Fibroblast of the aortic adventitia (primary cell): ENCODE measurements at regions not wholly inside any gene's neighbourhood (a gene's known extent, or its start where the extent isn't known, plus 50 kb on each side); places are given as distances from the start of the nearest gene placed in this dataset.

Source experiments
- DNase-seq: peaks from one replicate; pipeline ENCODE4 v3.0.0-alpha.2; 2010; ENCODE audit warnings: low read depth
- H3K4me3 ChIP-seq: 2 replicates; pipeline ENCODE4 v1.5.1; 2011; ENCODE audit warnings: low read depth, mild to moderate bottlenecking, control low read depth, low read length, moderate library complexity
- TF ChIP-seq, protein P1 (sequence below): IDR thresholded peaks from 2 replicates; pipeline ENCODE4 v1.5.1; 2011; ENCODE audit warnings: mild to moderate bottlenecking, low read length, control low read depth, inconsistent platforms; ENCODE audit not compliant: insufficient read depth

DNA sequence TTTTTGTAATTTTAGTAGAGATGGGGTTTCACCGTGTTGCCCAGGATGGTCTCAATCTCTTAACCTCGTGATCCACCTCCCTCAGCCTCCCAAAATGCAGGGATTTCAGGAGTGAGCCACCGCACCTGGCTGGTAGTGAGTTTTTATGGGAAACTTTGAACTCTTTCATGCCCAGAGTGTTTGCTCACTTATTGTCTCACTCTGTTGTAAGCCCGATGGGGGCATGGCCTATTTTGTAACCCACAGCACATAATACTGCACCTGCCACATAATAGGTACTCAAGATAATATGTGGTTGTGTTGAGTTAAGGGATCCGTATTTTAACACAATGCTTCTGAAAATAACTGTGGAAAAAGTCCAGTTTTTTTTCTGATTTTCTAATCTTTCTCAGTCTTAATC lies 109.6 kb upstream of the GIMD1 start:
- no peak overlapping the region for H3K4me3 ChIP-seq
- no peak for DNase-seq
- TF ChIP-seq, protein P1, sequence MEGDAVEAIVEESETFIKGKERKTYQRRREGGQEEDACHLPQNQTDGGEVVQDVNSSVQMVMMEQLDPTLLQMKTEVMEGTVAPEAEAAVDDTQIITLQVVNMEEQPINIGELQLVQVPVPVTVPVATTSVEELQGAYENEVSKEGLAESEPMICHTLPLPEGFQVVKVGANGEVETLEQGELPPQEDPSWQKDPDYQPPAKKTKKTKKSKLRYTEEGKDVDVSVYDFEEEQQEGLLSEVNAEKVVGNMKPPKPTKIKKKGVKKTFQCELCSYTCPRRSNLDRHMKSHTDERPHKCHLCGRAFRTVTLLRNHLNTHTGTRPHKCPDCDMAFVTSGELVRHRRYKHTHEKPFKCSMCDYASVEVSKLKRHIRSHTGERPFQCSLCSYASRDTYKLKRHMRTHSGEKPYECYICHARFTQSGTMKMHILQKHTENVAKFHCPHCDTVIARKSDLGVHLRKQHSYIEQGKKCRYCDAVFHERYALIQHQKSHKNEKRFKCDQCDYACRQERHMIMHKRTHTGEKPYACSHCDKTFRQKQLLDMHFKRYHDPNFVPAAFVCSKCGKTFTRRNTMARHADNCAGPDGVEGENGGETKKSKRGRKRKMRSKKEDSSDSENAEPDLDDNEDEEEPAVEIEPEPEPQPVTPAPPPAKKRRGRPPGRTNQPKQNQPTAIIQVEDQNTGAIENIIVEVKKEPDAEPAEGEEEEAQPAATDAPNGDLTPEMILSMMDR, result no peak

DNA sequence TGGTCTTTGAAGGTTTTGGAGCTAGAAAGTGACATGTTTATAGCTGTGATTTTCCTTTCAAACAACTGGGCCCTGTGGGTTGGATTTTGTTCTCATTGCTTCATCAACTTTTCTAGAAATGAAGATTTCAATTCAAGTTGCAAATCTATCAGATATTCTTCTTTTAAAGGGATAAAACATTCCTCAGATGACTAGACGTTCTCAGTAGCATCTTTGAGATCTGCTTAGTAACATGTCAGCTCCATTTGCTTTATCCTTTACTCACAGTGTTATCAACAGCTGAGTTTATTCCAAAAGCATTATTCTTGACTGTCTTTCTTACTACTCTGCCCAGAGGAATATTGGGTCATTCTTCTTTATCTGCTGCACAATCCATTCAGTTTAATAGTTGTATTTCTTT lies 108.2 kb upstream of the GIMD1 start:
- H3K4me3 ChIP-seq, result no peak overlapping the region
- TF ChIP-seq, protein P1, result no peak
- no peak for DNase-seq

DNA sequence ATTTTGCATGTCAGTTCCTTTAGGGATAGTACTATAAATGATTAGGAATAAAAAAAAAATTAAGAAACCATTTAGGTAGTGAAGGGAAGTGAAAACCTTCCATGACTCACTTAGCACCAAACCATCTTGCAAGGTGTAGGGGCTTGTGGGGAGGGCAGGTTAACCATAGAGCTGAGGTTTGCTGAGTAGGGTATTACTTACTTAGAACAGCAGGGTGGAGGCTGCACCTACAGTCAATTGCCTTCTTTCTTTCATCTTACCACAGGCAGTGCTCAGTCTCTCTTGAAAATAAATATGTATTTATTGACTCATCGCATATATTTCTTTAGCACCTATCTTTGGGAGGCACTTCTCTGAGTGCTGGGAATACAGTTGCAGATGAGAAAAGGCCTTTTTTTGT lies 104.9 kb upstream of the GIMD1 start:
- no peak overlapping the region for H3K4me3 ChIP-seq
- DNase-seq, result no peak
- TF ChIP-seq, protein P1, result no peak

DNA sequence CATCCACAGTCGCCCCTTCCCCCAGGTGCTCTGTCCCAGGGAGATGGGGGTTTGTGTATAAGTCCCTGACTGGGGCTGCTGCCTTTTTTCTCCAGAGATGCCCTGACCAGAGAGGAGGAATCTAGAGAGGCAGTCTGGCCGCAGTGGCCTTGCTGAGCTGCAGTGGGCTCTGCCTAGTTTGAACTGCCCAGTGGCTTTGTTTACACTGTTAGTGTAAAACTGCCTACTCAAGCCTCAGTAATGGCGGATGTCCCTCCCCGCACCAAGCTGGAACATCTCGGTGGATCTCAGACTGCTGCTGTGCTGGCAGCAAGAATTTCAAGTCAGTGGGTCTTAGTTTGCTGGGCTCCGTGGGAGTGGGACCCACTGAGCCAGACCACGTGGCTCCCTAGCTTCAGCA lies 102.6 kb upstream of the GIMD1 start:
- no peak overlapping the region for H3K4me3 ChIP-seq
- TF ChIP-seq, protein P1, result no peak
- DNase-seq, result no peak

DNA sequence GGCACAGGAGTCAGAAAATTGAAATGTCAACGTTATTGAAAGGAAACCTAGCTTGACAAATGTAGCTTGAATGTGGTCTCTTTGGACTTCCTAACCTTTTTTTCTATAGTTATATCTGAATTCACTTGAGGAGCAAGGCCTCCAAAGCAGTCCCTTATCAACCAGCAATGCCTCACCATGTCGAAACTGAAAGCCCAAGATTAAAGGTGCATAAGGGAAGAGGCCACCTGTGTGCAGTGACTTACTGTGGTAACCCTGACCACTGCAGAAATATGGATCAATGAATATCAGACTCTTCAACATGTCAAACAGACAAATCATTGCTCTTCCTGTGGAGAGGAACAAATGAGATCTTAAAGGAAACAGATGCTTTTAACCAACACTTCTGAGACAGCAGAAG lies 95.0 kb upstream of the GIMD1 start:
- TF ChIP-seq, protein P1, result no peak
- DNase-seq, result no peak
- no peak overlapping the region for H3K4me3 ChIP-seq

DNA sequence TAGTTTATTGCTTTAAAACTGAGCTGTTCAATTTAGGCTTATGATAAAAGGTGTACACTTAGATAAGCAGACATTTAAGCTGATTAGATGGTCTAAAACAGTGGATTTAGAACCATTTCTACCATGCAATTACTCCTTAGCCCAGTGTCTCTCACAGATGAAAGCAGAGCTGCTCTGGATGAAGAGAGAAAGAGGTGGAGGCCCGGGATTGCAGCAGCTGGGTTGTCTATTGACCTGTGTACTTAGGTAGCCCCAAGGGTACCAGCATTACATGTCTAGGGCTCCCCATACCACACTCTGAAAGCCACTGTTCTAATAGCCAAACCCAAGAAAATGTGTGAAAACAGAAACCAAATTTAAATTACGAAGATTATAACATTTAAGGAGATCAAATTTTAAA lies 86.0 kb upstream of the GIMD1 start:
- no peak for DNase-seq
- TF ChIP-seq, protein P1, result no peak
- H3K4me3 ChIP-seq, result no peak overlapping the region

DNA sequence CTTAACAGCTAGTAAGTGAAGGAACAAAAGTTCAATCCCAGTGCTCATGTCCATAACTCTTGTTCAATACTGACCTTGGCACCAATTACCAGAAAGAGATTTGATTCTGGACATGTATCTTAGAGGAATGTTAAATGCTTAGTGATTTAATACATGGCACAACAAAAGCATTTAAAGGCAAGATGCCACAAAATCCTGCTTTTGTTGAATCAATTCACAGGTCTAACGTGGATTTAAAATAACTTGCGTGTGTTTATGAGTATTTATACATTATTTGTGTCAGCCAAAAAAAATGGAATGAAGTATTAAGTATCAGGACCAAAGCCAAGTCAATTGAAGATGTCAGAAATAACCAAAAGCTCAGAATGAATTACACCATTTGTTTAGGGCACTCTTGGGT lies 85.4 kb upstream of the GIMD1 start:
- TF ChIP-seq, protein P1, result no peak
- no peak overlapping the region for H3K4me3 ChIP-seq
- no peak for DNase-seq
